ENCODE measurements at regions not wholly inside any gene's neighbourhood (a gene's known extent, or its start where the extent isn't known, plus 50 kb on each side); places are given as distances from the start of the nearest gene placed in this dataset.

DNA sequence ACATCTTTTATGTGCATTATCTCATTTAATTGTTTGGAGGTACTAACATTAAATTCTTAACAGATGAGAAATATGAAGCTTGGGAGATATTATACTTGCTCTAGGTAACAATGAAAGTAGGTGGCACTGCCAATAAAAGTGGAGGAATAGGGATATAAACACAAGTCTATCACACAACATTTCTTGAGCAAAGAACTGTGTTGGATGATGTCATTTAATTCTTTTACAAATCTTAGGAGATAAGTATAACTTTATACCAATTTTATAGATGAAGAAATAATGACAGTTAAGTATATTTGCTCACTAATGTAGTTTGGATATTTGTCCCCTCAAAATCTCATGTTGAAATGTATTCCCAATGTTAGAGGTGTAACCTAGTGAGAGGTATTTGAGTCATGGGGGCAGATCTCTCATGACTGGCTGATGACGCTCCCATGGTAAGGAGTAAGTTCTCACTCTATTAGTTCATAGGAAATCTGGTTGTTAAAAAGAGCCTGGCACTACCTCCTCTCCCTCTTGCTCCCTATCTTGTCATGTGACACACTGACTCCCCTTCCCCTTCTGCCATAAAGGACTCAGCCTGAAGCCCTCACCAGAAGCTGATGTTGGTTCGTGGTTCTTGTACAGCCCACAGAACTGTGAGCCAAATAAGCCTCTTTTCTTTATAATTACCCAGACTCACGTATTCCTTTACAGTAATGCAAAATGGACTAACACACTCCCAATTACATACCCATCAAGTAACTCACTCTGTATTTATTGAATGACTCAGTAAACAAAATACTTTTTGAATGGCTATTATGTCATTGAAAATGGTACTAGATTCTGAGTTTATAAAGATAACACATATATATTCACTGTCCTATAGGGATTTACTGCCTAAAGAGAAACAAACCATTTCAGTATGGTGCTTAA lies 146.8 kb upstream of the KITLG start:
- no peak for DNase-seq
- 91 to 96% methylated on average over 3 of the region's 3 CpGs for WGBS, 2 donors
- H3K36me3 ChIP-seq (ENCODE audit: control insufficient read depth in 4 of 4, insufficient read depth in 4 of 4, low read length in 4 of 4) = no peaks in the 10 kb centered on the region
- no peaks in the 10 kb centered on the region for H3K27me3 ChIP-seq (ENCODE audit: control insufficient read depth in 3 of 3, insufficient read depth in 3 of 3, low read length in 2 of 3)
- TF ChIP-seq, protein P1, sequence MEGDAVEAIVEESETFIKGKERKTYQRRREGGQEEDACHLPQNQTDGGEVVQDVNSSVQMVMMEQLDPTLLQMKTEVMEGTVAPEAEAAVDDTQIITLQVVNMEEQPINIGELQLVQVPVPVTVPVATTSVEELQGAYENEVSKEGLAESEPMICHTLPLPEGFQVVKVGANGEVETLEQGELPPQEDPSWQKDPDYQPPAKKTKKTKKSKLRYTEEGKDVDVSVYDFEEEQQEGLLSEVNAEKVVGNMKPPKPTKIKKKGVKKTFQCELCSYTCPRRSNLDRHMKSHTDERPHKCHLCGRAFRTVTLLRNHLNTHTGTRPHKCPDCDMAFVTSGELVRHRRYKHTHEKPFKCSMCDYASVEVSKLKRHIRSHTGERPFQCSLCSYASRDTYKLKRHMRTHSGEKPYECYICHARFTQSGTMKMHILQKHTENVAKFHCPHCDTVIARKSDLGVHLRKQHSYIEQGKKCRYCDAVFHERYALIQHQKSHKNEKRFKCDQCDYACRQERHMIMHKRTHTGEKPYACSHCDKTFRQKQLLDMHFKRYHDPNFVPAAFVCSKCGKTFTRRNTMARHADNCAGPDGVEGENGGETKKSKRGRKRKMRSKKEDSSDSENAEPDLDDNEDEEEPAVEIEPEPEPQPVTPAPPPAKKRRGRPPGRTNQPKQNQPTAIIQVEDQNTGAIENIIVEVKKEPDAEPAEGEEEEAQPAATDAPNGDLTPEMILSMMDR (IDR thresholded peaks at IDR 0.05; ENCODE audit: control extremely low read depth, extremely low read depth) = no peak
- no peak for ATAC-seq (ENCODE audit: insufficient read depth, low FRiP score)
- no peak overlapping the region for H3K4me3 ChIP-seq
- H3K4me1 ChIP-seq (ENCODE audit: control insufficient read depth in 5 of 5, insufficient read depth in 5 of 5, low read length in 5 of 5) = peaks cover 0 to 5% (median 0%) of the 10 kb centered on the region in 5 donors
- H3K9me3 ChIP-seq (ENCODE audit: control insufficient read depth in 4 of 4, insufficient read depth in 3 of 4, low read length in 3 of 4) = no peaks in the 10 kb centered on the region
- H3K27ac ChIP-seq (ENCODE audit: low read depth in 1 of 2, low read length in 1 of 2) = no peak overlapping the region
- no peak overlapping the region for H3K9ac ChIP-seq (ENCODE audit: insufficient read depth in 1 of 2, low read length in 2 of 2)

DNA sequence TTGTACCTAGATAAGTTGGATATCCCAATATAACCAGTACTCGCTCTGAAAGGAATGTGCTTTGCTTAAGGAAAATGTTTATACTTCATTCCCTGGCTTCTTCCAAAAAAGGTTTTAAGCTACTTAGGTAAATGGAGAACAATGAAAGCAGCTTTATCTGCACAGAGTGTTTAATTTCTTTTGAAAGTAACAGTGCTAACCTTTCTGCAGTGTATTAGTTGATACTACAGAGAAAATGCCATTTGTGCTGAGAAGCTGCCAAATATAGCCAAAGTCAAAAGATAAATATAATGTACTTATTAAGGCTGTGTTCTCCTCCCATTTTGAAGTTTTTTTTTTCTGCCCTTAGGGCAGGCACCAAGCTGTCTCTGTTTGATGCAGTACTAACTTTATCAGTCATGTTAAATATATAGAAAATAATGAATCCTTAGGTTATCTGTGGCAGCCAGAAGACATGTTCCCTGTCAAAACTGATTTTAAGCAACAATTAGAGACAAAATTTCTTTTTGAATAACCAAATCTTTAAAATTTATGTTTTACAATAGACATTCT lies 145.4 kb upstream of the KITLG start:
- ATAC-seq (ENCODE audit: insufficient read depth, low FRiP score) (no peak), DNase-seq (peak in 1 of 3 donors; percentile 5)
- Histone ChIP-seq H3K27me3 (ENCODE audit: control insufficient read depth in 3 of 3, insufficient read depth in 3 of 3, low read length in 2 of 3) (no peaks in the 10 kb centered on the region), H3K4me1 (ENCODE audit: control insufficient read depth in 5 of 5, insufficient read depth in 5 of 5, low read length in 5 of 5) (peaks cover 0 to 5% (median 0%) of the 10 kb centered on the region in 5 donors), H3K4me3 (no peak overlapping the region), H3K9ac (ENCODE audit: insufficient read depth in 1 of 2, low read length in 2 of 2) (no peak overlapping the region), H3K9me3 (ENCODE audit: control insufficient read depth in 4 of 4, insufficient read depth in 3 of 4, low read length in 3 of 4) (no peaks in the 10 kb centered on the region), H3K27ac (ENCODE audit: low read depth in 1 of 2, low read length in 1 of 2) (no peak overlapping the region), H3K36me3 (ENCODE audit: control insufficient read depth in 4 of 4, insufficient read depth in 4 of 4, low read length in 4 of 4) (no peaks in the 10 kb centered on the region)
- WGBS, 2 donors = 75 to 90% methylated on average over 1 of the region's 1 CpG
- TF ChIP-seq, protein P1 (IDR thresholded peaks at IDR 0.05; ENCODE audit: control extremely low read depth, extremely low read depth) = no peak

DNA sequence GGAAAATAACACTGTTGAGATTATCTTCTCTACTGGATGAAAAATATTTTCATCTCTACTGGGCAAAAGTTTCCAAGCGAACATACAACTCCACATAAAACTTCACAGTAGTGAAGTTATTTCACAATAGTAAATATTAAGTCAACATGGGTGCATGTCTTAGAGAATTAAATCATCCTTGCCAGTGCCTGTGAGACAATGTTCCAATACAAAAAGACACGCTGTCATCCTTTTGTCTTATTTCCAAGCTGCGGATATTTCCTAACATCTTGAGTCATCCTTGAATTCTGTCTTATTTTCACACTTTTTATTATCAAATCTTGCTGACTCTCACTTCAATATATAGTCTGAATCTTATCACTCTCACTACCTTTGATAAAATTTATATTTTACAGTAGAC lies 142.9 kb upstream of the KITLG start:
- no peaks in the 10 kb centered on the region for H3K9me3 ChIP-seq (ENCODE audit: control insufficient read depth in 4 of 4, insufficient read depth in 3 of 4, low read length in 3 of 4)
- H3K4me3 ChIP-seq = no peak overlapping the region
- H3K27ac ChIP-seq (ENCODE audit: low read depth in 1 of 2, low read length in 1 of 2) = no peak overlapping the region
- ATAC-seq (ENCODE audit: insufficient read depth, low FRiP score) = no peak
- no peaks in the 10 kb centered on the region for H3K27me3 ChIP-seq (ENCODE audit: control insufficient read depth in 3 of 3, insufficient read depth in 3 of 3, low read length in 2 of 3)
- TF ChIP-seq, protein P1 (IDR thresholded peaks at IDR 0.05; ENCODE audit: control extremely low read depth, extremely low read depth) = no peak
- 92 to 93% methylated on average over 3 of the region's 3 CpGs for WGBS, 2 donors
- no peaks in the 10 kb centered on the region for H3K36me3 ChIP-seq (ENCODE audit: control insufficient read depth in 4 of 4, insufficient read depth in 4 of 4, low read length in 4 of 4)
- DNase-seq = no peak
- peaks cover 0 to 5% (median 0%) of the 10 kb centered on the region in 5 donors for H3K4me1 ChIP-seq (ENCODE audit: control insufficient read depth in 5 of 5, insufficient read depth in 5 of 5, low read length in 5 of 5)
- H3K9ac ChIP-seq (ENCODE audit: insufficient read depth in 1 of 2, low read length in 2 of 2) = no peak overlapping the region

Measured in lung (tissue), 11 donors.